Brain microvascular endothelial cell (primary cell): ENCODE measurements at regions not wholly inside any gene's neighbourhood (a gene's known extent, or its start where the extent isn't known, plus 50 kb on each side); places are given as distances from the start of the nearest gene placed in this dataset.
A peak's percentile ranks its signal among the peaks of the same experiment; 100 is the strongest.

Experiments used
- DNase-seq: peaks from one replicate; pipeline ENCODE4 v3.0.0-alpha.2; 2020
- H3K27ac ChIP-seq: fragments of 250-450 bp; sonication (Bioruptor Pico); 2 replicates; pipeline ENCODE4 v1.5.1; 2020; ENCODE audit warnings: mild to moderate bottlenecking, moderate library complexity
- H3K27me3 ChIP-seq: fragments of 250-450 bp; sonication (Bioruptor Pico); replicated peaks from 2 replicates; pipeline ENCODE4 v1.5.1; 2020; ENCODE audit warnings: mild to moderate bottlenecking
- H3K36me3 ChIP-seq: fragments of 250-450 bp; sonication (Bioruptor Pico); replicated peaks from 2 replicates; pipeline ENCODE4 v1.5.1; 2020; ENCODE audit warnings: mild to moderate bottlenecking
- H3K4me3 ChIP-seq: 2 replicates; pipeline ENCODE4 v1.5.1; 2011; ENCODE audit warnings: low read depth, mild to moderate bottlenecking, control low read depth, low read length, moderate library complexity
- CTCF ChIP-seq: IDR thresholded peaks from 2 replicates; pipeline ENCODE4 v1.5.1; 2011; ENCODE audit warnings: low read depth, mild to moderate bottlenecking, moderate library complexity, low read length, control low read depth, inconsistent platforms; ENCODE audit errors: missing control alignments
- in situ Hi-C: cut with HindIII; loops from 2 replicates; pipeline ENCODE4 v1.10.0; 2017; ENCODE audit warnings: low sequenced_read_pairs, low pct_ligation_motif_present

- no peak for TF ChIP-seq CTCF
- DNase-seq = no peak
- Histone ChIP-seq H3K27ac (no peak overlapping the region), H3K36me3 (no peaks in the 10 kb centered on the region), H3K4me3 (no peak overlapping the region), H3K27me3 (no peaks in the 10 kb centered on the region)
- in situ Hi-C loops = no loop called here
Observed at GRCh38 chr5:91865915-91866314, 482.8 kb upstream of the ARRDC3 start.

DNA sequence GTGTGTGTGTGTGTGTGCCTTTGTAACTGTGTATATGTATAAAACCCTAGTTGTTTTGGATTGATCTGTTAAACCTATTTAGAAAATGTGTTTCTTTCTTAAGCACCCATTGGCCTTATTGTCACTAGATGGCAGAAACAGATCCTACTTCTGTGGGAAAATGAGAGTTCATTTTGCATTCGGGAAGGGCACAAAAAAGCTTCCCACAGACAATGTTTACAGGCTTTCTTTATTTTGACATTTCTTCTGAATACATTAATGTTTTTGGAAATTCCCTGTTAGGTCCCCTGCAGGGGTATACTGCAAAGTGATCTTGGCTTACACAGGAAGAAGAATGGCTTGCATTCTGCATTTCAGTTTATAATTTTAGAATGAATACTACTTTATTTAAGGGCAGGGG lies 481.8 kb upstream of the ARRDC3 start:
- in situ Hi-C loops = no loop called here
- no peaks in the 10 kb centered on the region for H3K36me3 ChIP-seq

DNA sequence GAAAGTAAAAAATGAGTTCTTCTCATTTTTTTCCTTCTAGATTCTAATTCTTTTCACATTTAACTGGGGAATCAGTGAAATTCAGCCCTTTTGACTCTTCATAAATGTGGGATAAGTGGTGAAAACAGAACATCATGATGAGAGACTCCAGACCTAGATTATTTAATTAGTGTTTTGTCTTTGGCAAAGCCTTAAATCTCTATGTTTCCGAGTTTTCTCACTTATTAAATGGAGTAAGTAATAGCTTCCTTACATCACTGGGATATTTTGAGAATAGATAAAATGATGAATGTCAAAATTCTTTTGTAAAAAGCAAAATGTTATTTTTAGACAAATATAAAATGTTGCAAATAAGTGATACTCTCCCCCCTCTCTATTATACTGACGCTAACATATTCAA lies 468.6 kb upstream of the ARRDC3 start:
- no peak for TF ChIP-seq CTCF
- no peak overlapping the region for H3K4me3 ChIP-seq
- no peaks in the 10 kb centered on the region for H3K36me3 ChIP-seq
- in situ Hi-C loops = no loop called here
- no peak overlapping the region for H3K27ac ChIP-seq
- H3K27me3 ChIP-seq = no peaks in the 10 kb centered on the region
- no peak for DNase-seq

More for the DNA sequence above, 481.8 kb upstream of the ARRDC3 start:
- TF ChIP-seq CTCF = no peak
- no peak overlapping the region for H3K4me3 ChIP-seq
- no peaks in the 10 kb centered on the region for H3K27me3 ChIP-seq
- DNase-seq = no peak
- no peak overlapping the region for H3K27ac ChIP-seq

DNA sequence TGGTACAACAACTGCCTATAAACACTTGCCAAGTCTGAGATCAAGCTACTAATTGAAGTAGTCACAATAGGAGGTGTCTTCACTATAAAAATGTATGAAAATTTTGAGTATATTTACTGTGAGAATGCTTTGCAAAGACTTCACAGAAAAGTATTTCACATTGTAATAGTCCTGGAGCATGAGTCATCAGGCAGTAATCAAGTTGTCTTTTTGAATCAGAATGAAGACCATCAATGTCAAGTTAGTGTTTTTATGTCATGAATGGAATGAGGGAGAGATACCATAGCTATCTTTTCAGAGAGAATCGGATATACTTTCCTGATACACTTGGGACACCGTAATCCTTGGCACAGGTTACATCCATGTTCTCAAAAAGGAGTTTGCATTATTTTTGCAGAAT lies 466.9 kb upstream of the ARRDC3 start:
- peak overlapping the region; percentile 58 for H3K27ac ChIP-seq
- no peak for TF ChIP-seq CTCF
- no peaks in the 10 kb centered on the region for H3K36me3 ChIP-seq
- in situ Hi-C loops = no loop called here
- H3K4me3 ChIP-seq = no peak overlapping the region
- DNase-seq = peak; percentile 21
- no peaks in the 10 kb centered on the region for H3K27me3 ChIP-seq

GRCh38 chr5:91849069-91849468 lies 466.0 kb upstream of the ARRDC3 start:
- DNase-seq = no peak
- no peak for TF ChIP-seq CTCF
- H3K4me3 ChIP-seq = no peak overlapping the region
- no peaks in the 10 kb centered on the region for H3K27me3 ChIP-seq
- in situ Hi-C loops = no loop called here
- no peaks in the 10 kb centered on the region for H3K36me3 ChIP-seq
- H3K27ac ChIP-seq = peak overlapping the region; percentile 58

DNA sequence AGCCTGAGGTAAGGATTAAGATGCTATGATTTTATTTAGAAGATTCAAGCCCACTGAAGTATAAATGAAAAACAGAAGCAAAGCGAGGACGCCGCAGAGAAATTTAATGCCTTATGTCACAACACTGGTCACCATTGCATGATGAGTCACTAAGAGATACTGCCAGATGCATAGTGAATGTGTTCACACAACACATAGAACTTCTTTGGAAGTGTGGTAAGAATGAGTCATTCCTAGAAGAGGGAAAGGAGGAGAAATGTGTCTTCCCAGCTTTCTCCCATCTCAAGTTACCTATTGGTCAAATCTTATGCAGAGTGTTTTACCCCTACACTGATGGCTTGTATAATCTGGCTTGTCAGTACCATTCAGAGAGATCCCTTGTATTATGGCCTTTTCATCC lies 465.3 kb upstream of the ARRDC3 start:
- Histone ChIP-seq H3K27me3 (no peaks in the 10 kb centered on the region), H3K4me3 (no peak overlapping the region), H3K27ac (peak overlapping the region; percentile 58), H3K36me3 (no peaks in the 10 kb centered on the region)
- peak; percentile 90 for DNase-seq
- in situ Hi-C loops = no loop called here
- no peak for TF ChIP-seq CTCF
